NCI-H774 (cell line): ENCODE measurements at regions not wholly inside any gene's neighbourhood (a gene's known extent, or its start where the extent isn't known, plus 50 kb on each side); places are given as distances from the start of the nearest gene placed in this dataset.
"Not testable (repeated sequence)": the region's sequence is repeated elsewhere in the genome, so short reads cannot be mapped to it uniquely, and the experiment has no call there.

Source experiments
- DNase-seq: peaks from one replicate; lab custom pipeline; 2025; lab: John Stamatoyannopoulos, UW

GRCh38 chr20:39985271-39985827 is 703.7 kb downstream of the MAFB start:
- no peak for DNase-seq

- DNase-seq: no peak
Measured at GRCh38 chr20:39983655-39984054, 705.4 kb downstream of the MAFB start.

- no peak for DNase-seq
Measured at GRCh38 chr20:39983183-39983582, 705.9 kb downstream of the MAFB start.

DNA sequence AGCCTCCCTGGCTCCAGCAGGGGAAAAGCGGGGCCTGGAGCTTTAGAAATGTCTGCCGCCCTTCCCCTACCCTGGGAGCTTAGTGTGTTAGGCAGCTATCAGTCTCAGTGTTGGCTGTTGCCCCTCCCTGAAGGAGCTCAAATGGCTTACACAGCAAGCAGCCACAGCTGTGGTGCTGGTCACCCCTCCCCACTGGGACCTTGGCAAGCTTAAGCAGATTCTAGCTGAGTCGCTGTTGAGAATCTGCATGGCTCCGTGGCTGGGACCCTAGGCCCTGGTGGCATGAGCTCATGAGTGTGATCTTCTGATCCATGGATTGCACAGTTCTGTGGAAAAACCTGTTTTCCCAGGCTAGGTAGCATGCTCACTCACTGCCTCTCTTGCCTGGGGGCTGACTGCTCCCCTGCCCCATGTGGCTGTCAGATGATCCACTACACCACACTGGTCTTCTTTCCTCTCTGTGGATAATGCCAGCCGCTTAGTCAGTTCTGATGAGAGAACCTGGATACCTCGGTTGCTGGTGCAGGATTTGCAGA is 714.0 kb downstream of the MAFB start:
- no peak for DNase-seq

DNA sequence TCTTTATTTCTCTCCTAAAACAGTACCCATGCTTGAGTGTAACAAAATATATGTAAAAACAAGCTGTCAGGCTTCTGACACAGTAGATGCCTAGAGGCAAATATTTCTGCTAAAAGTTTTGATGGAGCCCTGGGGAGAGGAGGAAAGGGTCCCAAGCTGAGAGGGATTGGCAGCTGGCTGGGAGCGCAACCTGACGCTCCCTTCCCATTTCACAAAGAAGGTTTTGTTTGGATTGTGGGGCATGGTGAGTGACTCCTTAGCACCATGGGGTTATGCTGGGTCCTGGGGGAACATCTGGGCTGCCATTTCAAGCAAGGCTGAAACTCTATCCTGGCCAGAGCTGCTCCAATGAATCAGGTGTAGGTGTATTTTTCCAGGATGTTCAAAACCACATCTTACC is 720.5 kb downstream of the MAFB start:
- DNase-seq: no peak

DNA sequence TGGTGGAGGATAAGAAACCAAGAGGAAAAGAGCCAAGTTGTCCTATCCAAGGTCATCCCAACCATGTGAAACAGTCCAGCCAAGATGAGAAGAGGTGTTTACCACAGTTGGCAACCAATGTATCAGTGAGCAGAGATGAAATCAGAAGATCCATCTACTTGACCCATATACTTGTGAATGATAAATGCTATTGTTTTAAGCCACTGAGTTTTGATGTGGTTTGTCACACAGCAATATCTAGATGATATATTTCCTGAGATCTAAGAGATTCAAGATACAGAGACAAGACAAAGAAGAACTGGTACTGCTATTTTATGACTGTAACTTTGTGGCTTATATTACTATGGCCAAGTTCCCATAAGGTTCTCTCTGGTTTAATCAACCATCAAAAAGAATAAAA is 721.2 kb downstream of the MAFB start:
- DNase-seq: no peak

- no peak for DNase-seq
Measured at GRCh38 chr20:39961637-39962244, 727.3 kb downstream of the MAFB start.

DNA sequence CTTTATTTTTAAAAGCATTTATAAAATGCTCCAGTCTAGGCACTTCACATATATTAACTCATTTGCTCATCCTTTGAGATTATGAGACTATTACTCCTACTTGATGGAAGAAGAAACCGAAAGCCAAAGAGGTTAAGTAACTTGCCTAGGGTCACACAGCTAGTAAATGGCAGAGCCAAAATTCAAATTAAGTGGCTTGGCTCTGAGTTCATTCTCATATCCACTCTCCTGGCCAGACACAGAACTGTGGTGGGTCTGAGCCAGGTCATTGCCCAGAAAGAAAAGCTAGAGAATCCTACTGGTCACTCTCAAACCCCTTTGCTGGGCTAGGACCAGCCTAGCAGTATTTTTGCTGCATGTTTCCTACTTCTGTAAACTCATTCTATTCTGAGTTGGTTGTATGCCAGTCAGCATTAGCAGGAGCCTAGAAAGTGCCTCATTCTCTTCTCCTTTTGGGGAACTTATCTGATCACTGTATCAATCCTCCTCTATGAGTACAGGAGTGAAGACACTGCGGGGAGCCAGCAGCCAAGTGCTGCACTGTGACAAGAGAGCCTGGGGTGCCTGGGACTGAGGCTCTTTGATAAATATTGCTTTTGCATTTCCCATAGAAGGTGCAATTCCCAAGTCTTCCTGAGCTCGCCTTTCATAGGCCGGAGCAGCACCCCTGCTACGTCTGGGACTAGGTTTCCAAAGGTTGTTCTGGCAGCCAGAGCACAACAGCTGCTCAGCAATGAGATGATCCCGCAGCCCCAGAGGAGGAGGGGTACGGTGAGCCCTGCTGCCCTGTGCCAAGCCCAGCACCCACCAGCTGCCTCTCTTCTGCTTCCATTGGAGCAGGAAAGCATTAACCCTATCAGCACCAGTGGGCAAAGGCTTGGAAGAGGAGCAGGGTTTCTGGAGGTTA is 728.3 kb downstream of the MAFB start:
- DNase-seq: no peak

DNA sequence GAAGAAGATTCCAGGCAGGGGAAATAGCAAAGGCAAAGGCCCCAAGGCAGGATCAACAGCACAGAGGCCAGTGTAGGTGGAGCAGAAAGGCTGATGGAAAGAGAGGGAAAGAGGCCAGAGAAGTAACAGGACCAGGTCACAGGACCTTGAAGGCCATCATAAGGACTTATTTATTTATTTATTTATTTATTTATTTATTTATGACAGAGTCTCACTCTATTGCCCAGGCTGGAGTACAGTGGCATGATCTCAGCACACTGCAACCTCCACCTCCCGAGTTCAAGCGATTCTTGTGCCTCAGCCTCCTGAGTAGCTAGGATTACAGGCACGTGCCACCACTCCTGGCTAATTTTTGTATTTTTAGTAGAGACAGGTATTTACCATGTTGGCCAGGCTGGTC is 731.1 kb downstream of the MAFB start:
- DNase-seq: not testable (repeated sequence)

GRCh38 chr20:39954621-39955020 is 734.4 kb downstream of the MAFB start:
- DNase-seq: no peak

- DNase-seq: no peak
Measured at GRCh38 chr20:39946931-39947330, 742.1 kb downstream of the MAFB start.

GRCh38 chr20:39946053-39946810 is 742.8 kb downstream of the MAFB start:
- DNase-seq: no peak

DNA sequence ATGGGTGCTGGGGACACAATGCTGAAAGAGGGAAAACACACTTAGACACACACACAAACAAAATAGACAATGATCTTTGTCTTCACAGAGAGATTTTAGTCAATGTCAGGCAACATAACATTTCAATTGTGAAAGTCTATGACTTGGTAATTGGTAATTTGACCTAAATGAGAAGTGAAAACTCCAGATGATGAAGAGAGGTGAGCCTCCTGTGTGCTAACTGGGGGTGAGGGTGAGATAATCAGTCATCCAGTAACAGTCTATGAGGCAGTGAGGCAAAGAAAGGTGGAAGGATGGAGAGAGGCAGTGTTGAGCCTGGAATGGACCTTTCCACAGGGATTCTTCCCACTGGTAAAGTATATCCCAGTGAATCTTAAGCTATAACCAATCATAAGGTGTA is 744.2 kb downstream of the MAFB start:
- no peak for DNase-seq

DNA sequence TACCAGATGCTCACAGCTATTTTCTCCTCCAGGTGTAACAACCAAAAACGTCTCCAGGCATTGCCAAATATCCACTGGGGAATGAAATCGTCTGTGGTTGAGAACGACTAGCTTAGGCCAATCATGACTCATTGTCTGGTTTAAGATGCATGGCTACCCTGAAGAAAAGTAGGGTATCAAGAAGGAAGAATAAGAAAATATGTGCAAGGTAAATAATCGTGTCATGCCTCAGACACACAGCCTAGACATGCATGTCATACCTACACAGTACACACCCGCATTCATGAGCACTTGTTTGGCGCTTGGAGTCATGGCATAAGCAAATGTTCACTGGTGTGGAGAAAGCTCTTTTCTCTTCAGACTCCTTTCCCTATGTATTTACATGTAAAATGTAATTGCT is 745.7 kb downstream of the MAFB start:
- DNase-seq: no peak

- DNase-seq: no peak
Measured at GRCh38 chr20:39941245-39941644, 747.8 kb downstream of the MAFB start.

DNA sequence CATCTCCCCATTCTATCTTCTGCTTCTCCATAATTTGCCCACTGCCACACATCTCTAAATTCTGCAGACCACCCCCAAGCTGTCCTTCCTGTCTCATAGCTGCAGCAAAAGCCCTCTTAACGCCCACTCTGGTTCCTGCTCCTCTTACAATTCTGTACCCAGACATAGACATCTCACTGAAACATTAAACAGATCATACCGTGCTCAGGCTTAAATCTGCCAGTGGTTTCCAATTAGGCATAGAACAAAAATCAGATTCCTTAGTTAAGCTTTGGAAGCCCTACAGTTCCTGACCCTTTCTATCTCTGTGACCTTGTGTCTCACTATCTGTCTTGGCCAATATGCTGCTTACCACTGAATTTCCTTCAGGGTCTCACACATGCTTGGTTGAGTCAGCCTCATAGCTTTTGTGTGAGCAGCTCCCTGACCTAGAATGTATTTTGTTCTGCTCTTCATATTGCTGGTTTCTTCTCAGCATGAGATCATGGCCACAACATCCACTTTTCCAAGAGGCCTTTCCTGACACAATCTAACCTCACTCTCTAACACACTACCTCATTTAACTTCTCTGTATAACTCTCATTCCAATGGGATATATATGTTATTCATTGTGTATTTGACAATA is 749.7 kb downstream of the MAFB start:
- no peak for DNase-seq

GRCh38 chr20:39936401-39936800 is 752.6 kb downstream of the MAFB start:
- DNase-seq: no peak

DNA sequence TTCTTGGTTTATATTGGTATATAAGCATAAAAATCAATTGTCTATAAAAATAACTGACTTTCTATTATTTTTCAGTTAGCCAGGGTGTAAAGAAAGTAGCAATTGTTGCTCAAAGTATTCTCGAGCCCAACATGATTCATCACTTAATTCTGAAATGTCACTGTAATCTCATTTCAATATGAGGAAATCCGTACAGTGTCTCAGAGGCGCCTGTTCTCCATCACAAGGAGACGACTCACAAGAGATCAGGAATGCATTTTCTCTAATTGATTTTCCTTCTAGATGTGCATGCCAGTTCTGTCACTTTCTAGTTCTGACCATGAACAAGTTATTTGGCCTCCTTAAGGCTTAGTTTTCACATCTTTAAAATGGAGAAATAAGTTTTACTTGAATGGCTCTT is 753.1 kb downstream of the MAFB start:
- DNase-seq: no peak

- no peak for DNase-seq
Measured at GRCh38 chr20:39916236-39916765, 772.7 kb downstream of the MAFB start.

DNA sequence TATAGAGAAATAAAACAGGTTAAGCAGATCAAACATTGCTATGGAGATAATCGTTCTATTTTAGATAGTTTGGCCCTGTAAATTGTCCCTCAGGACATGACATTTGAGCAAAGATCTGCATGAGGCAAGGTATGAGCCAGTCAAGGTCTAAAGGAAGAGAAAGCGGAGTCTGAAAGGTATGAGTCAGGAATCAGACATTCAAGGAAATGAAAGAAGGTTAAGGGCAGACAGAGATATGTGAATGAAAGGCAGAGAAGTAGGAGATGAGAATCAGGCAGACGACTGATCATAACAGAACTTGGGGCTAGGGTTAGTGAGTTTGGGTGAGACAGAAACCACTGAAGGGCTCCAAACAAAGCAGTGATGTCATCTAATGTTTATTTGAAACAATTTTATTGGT is 775.8 kb downstream of the MAFB start:
- no peak for DNase-seq

GRCh38 chr20:39911497-39911896 is 777.5 kb downstream of the MAFB start:
- no peak for DNase-seq

- no peak for DNase-seq
Measured at GRCh38 chr20:39910536-39910935, 778.5 kb downstream of the MAFB start.
